MM.1S (cell line): ENCODE measurements at regions not wholly inside any gene's neighbourhood (a gene's known extent, or its start where the extent isn't known, plus 50 kb on each side); places are given as distances from the start of the nearest gene placed in this dataset.

ENCODE experiments used
- EZH2 ChIP-seq: fragments of 300-600 bp; sonication (generic); optimal IDR thresholded peaks from 2 replicates; pipeline ENCODE3; 2017; ENCODE audit warnings: low read depth, mild to moderate bottlenecking, antibody characterized with exemption, low read length, mixed read lengths
- TF ChIP-seq, protein P1 (sequence below): fragments of 300-600 bp; sonication (generic); IDR thresholded peaks from 2 replicates; pipeline ENCODE4 v1.5.1; 2016; ENCODE audit warnings: antibody characterized with exemption, low read length, mixed read lengths

DNA sequence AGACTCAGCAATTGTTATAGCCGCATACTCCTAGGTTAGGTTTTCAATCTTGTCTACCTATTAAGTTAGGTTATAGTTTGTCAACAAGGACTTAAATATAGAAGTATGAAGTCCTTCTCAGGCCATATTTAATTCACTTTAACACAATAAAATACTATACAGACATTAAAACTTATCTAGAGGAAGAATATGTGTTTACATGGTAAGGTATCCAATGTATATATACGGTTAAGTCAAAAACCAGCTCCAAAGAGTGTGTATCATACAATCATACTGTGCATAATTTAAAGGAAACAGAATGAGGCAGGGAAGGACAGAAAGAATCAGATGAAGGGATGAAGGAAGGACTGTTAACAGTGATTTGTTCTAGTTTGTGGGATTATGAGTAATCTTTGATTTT is 79.5 kb upstream of the LANCL2 start:
- TF ChIP-seq, protein P1, sequence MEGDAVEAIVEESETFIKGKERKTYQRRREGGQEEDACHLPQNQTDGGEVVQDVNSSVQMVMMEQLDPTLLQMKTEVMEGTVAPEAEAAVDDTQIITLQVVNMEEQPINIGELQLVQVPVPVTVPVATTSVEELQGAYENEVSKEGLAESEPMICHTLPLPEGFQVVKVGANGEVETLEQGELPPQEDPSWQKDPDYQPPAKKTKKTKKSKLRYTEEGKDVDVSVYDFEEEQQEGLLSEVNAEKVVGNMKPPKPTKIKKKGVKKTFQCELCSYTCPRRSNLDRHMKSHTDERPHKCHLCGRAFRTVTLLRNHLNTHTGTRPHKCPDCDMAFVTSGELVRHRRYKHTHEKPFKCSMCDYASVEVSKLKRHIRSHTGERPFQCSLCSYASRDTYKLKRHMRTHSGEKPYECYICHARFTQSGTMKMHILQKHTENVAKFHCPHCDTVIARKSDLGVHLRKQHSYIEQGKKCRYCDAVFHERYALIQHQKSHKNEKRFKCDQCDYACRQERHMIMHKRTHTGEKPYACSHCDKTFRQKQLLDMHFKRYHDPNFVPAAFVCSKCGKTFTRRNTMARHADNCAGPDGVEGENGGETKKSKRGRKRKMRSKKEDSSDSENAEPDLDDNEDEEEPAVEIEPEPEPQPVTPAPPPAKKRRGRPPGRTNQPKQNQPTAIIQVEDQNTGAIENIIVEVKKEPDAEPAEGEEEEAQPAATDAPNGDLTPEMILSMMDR: no peak
- no peak for TF ChIP-seq EZH2
